ENCODE measurements at regions not wholly inside any gene's neighbourhood (a gene's known extent, or its start where the extent isn't known, plus 50 kb on each side); places are given as distances from the start of the nearest gene placed in this dataset.

- no peak for DNase-seq
These were observed 140.3 kb upstream of the SEL1L start for GRCh38 chr14:81673930-81674329.

GRCh38 chr14:81676395-81676794 lies 142.7 kb upstream of the SEL1L start:
- DNase-seq, result no peak

GRCh38 chr14:81676879-81677278 lies 143.2 kb upstream of the SEL1L start:
- no peak for DNase-seq

GRCh38 chr14:81677736-81678135 lies 144.1 kb upstream of the SEL1L start:
- no peak for DNase-seq

- DNase-seq, result no peak
These were observed 145.6 kb upstream of the SEL1L start for GRCh38 chr14:81679226-81679625.

GRCh38 chr14:81681541-81681940 lies 147.9 kb upstream of the SEL1L start:
- no peak for DNase-seq

- no peak for DNase-seq
These were observed 148.5 kb upstream of the SEL1L start for GRCh38 chr14:81682134-81682533.

- no peak for DNase-seq
These were observed 149.0 kb upstream of the SEL1L start for GRCh38 chr14:81682701-81683100.

GRCh38 chr14:81684696-81685095 lies 151.0 kb upstream of the SEL1L start:
- DNase-seq, result no peak

GRCh38 chr14:81686512-81686911 lies 152.9 kb upstream of the SEL1L start:
- no peak for DNase-seq

GRCh38 chr14:81691931-81692330 lies 158.3 kb upstream of the SEL1L start:
- no peak for DNase-seq

GRCh38 chr14:81694419-81694818 lies 160.8 kb upstream of the SEL1L start:
- no peak for DNase-seq

GRCh38 chr14:81709681-81710080 lies 176.0 kb upstream of the SEL1L start:
- DNase-seq, result no peak

- DNase-seq, result peak; percentile 67
These were observed 176.7 kb upstream of the SEL1L start for GRCh38 chr14:81710232-81710845.

- no peak for DNase-seq
These were observed 182.1 kb upstream of the SEL1L start for GRCh38 chr14:81715731-81716130.

GRCh38 chr14:81716953-81717352 lies 183.3 kb upstream of the SEL1L start:
- DNase-seq, result no peak

GRCh38 chr14:81723956-81724355 lies 190.3 kb upstream of the SEL1L start:
- no peak for DNase-seq

GRCh38 chr14:81727218-81727617 lies 193.6 kb upstream of the SEL1L start:
- peak; percentile 87 for DNase-seq

GRCh38 chr14:81728447-81728846 lies 194.8 kb upstream of the SEL1L start:
- DNase-seq, result no peak

GRCh38 chr14:81729622-81730021 lies 196.0 kb upstream of the SEL1L start:
- DNase-seq, result no peak

- no peak for DNase-seq
These were observed 204.3 kb upstream of the SEL1L start for GRCh38 chr14:81737938-81738337.

GRCh38 chr14:81738946-81739659 lies 205.4 kb upstream of the SEL1L start:
- DNase-seq, result no peak

- DNase-seq, result no peak
These were observed 210.0 kb upstream of the SEL1L start for GRCh38 chr14:81743605-81744004.

- DNase-seq, result no peak
These were observed 217.5 kb upstream of the SEL1L start for GRCh38 chr14:81751198-81751597.

- no peak for DNase-seq
These were observed 225.9 kb upstream of the SEL1L start for GRCh38 chr14:81759541-81759940.
